CD4-positive, CD25-positive, alpha-beta regulatory T cell (primary cell): ENCODE measurements at regions not wholly inside any gene's neighbourhood (a gene's known extent, or its start where the extent isn't known, plus 50 kb on each side); places are given as distances from the start of the nearest gene placed in this dataset.

Experiments
- ATAC-seq, 2 donors: fragments of 150-1000 bp; cut with Tn5 transposase; one replicate each; pipeline ENCODE4 v1.10.0; 2021; ENCODE audit warnings: low read depth in 2 of 2, moderate number of reproducible peaks in 2 of 2, moderate library complexity in 1 of 2
- DNase-seq, 3 donors: peaks; one replicate each; pipeline versions ENCODE4 v3.0.0 to v3.0.0-alpha.2; 2012 to 2022; ENCODE audit warnings: mixed read lengths in 1 of 3
- H3K27ac ChIP-seq: one replicate; pipeline ENCODE4 v1.7.0; 2013; ENCODE audit warnings: mild to moderate bottlenecking, low read length; ENCODE audit not compliant: insufficient read depth, poor library complexity, severe bottlenecking
- H3K27me3 ChIP-seq: one replicate; pipeline ENCODE4 v1.7.0; 2013; ENCODE audit warnings: low read length; ENCODE audit not compliant: control insufficient read depth, insufficient read depth
- H3K36me3 ChIP-seq: one replicate; pipeline ENCODE4 v1.7.0; 2013; ENCODE audit warnings: mild to moderate bottlenecking, low read length, moderate library complexity; ENCODE audit not compliant: control insufficient read depth, insufficient read depth
- H3K4me1 ChIP-seq: 2 replicates; pipeline ENCODE4 v1.7.0; 2013; ENCODE audit warnings: mild to moderate bottlenecking, low read length; ENCODE audit not compliant: insufficient read depth, control insufficient read depth, poor library complexity, severe bottlenecking
- H3K4me3 ChIP-seq: one replicate; pipeline ENCODE4 v1.7.0; 2013; ENCODE audit warnings: low read depth, mild to moderate bottlenecking, low read length, moderate library complexity
- H3K9me3 ChIP-seq, 2 experiments: 1 replicate in 1 of 2; 2 replicates in 1 of 2; pipeline ENCODE4 v1.7.0; 2013; ENCODE audit warnings: low read length in 2 of 2, mild to moderate bottlenecking in 1 of 2, moderate library complexity in 1 of 2; ENCODE audit not compliant: control insufficient read depth in 2 of 2
- H3K27ac Mint-ChIP-seq, 3 donors: one replicate each; pipeline ENCODE4 v1.8.0; 2020 to 2022; ENCODE audit warnings: mild to moderate bottlenecking in 3 of 3, mixed read lengths in 3 of 3, moderate library complexity in 2 of 3
- H3K27me3 Mint-ChIP-seq: one replicate; pipeline ENCODE4 v1.8.0; 2022; ENCODE audit warnings: mild to moderate bottlenecking, mixed read lengths
- H3K36me3 Mint-ChIP-seq: one replicate; pipeline ENCODE4 v1.8.0; 2020; ENCODE audit warnings: mixed read lengths
- H3K4me1 Mint-ChIP-seq, 4 donors: one replicate each; pipeline ENCODE4 v1.8.0; 2020 to 2022; ENCODE audit warnings: mixed read lengths in 4 of 4, mild to moderate bottlenecking in 1 of 4
- H3K4me3 Mint-ChIP-seq, 4 donors: one replicate each; pipeline ENCODE4 v1.8.0; 2020 to 2022; ENCODE audit warnings: mild to moderate bottlenecking in 4 of 4, mixed read lengths in 4 of 4, moderate library complexity in 3 of 4
- H3K9me3 Mint-ChIP-seq, 7 donors: one replicate each; pipeline ENCODE4 v1.8.0; 2020 to 2022; ENCODE audit warnings: mixed read lengths in 7 of 7, mild to moderate bottlenecking in 3 of 7, moderate library complexity in 2 of 7

DNA sequence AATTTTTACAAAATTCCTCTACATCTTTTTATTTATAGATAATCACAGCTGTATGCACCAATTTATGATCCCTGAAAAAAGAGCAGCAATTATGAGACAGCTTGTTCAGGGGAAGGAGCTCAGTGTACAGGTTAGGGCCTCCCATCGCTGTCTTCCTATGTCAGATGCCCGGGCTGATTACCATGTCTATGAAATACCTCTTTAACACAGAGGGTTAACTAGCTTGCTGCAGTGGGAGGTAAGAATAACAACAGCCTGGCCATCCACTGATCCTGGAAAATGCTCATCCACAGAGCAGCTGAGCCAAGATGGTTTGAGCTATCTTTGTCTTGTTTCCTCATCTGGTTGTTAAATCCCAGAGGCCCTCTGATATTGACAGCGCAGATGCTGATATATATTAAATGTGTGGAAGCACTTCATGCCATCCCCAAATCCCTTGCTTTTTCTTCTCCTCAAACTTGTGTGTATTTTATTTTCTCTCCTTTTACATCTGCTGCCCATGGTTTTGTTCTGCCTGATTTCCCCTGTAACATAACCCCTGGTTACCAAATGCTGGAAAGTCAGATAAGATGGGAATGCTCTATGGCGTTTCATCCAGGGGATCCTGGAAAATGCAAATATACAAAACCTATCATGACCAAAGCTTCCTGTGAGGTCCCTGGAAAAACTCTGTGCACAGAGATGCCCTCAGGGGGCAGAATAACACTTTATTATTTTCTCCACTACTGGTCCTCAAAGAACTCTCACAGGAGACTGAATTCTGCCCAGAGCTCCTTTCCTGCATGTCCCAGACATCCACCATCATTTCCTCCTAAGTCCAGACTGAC lies 85.8 kb upstream of the PUDP start:
- Histone ChIP-seq H3K36me3 (no peaks in the 10 kb centered on the region), H3K4me1 (no peaks in the 10 kb centered on the region), H3K27me3 (no peaks in the 10 kb centered on the region), H3K9me3 (no peaks in the 10 kb centered on the region), H3K4me3 (no peak overlapping the region), H3K27ac (no peak overlapping the region)
- Mint-ChIP-seq H3K4me1 (no peaks in the 10 kb centered on the region), H3K36me3 (no peaks in the 10 kb centered on the region), H3K4me3 (no peak overlapping the region), H3K27ac (no peak overlapping the region), H3K27me3 (no peaks in the 10 kb centered on the region), H3K9me3 (peaks cover 0 to 7% (median 0%) of the 10 kb centered on the region in 7 donors)
- DNase-seq (no peak), ATAC-seq (no peak)

DNA sequence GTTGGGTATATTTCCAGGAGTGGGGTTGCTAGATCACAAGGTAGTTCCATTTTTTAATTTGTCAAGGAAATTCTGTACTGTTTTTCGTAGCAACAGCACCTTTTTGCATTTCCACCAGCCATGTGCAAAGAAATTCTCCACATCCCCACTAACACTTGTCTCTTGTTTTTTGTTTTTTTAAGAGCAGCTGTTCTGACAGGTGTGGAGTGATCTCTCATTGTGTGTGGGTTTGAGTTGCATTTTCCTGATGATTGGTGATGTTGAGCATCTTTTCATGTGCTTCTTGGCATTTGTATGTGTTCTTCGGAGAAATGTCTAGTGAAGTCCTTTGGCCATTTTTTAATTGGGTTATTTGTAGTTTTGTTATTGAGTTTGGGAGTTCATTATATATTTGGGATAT lies 80.3 kb upstream of the PUDP start:
- Histone ChIP-seq H3K9me3 (no peaks in the 10 kb centered on the region), H3K36me3 (no peaks in the 10 kb centered on the region), H3K4me1 (no peaks in the 10 kb centered on the region), H3K27me3 (no peaks in the 10 kb centered on the region), H3K4me3 (no peak overlapping the region), H3K27ac (no peak overlapping the region)
- Mint-ChIP-seq H3K36me3 (no peaks in the 10 kb centered on the region), H3K4me1 (no peaks in the 10 kb centered on the region), H3K27me3 (no peaks in the 10 kb centered on the region), H3K9me3 (peaks cover 0 to 6% (median 0%) of the 10 kb centered on the region in 7 donors), H3K4me3 (no peak overlapping the region), H3K27ac (no peak overlapping the region)
- no peak for ATAC-seq
- no peak for DNase-seq

DNA sequence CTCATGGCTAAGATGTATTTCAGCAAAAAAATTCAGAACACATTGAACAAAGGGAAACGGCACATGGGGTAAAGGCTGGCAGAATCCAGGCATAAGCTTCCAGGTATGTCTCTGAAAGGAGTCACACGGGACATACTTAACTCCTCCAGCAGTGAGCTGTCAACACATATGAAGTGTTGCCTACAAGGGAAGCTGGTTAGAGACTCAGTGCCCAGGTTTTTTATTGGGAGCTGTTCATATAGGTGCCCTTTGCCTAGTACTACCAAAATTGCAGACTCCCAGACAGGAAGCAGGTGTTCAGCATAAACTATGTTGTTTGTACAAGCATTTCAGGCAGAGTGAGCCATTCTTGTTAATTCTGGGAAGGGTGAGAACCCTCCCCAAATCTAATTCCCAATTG lies 77.4 kb upstream of the PUDP start:
- Histone ChIP-seq H3K4me1 (no peaks in the 10 kb centered on the region), H3K27me3 (no peaks in the 10 kb centered on the region), H3K36me3 (no peaks in the 10 kb centered on the region), H3K27ac (no peak overlapping the region), H3K9me3 (no peaks in the 10 kb centered on the region), H3K4me3 (no peak overlapping the region)
- Mint-ChIP-seq H3K4me1 (no peaks in the 10 kb centered on the region), H3K9me3 (peaks cover 0 to 9% (median 2%) of the 10 kb centered on the region in 7 donors), H3K4me3 (no peak overlapping the region), H3K36me3 (peaks cover 6% of the 10 kb centered on the region), H3K27ac (no peak overlapping the region), H3K27me3 (no peaks in the 10 kb centered on the region)
- no peak for DNase-seq
- ATAC-seq: no peak

DNA sequence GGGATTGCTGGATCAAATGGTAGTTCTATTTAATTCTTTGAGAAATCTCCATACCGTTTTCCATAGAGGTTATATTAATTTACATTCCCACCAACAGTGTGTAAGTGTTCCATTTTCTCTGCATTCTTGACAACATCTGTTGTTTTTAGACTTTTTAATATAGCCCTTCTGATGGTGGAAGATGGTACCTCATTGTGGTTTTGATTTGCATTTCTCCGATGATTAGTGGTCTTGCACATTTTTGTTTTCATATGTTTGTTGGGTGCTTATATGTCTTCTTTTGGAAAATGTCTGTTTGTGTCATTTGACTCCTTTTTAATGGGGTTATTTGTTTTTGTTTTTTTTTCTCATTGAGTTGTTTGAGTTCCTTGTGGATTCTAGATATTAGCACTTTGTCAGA lies 75.3 kb upstream of the PUDP start:
- H3K4me3 ChIP-seq: no peak overlapping the region
- H3K27me3 Mint-ChIP-seq: no peaks in the 10 kb centered on the region
- H3K9me3 ChIP-seq: no peaks in the 10 kb centered on the region
- no peak overlapping the region for H3K27ac ChIP-seq
- no peaks in the 10 kb centered on the region for H3K36me3 ChIP-seq
- no peak overlapping the region for H3K27ac Mint-ChIP-seq
- peaks cover 0 to 8% (median 2%) of the 10 kb centered on the region in 7 donors for H3K9me3 Mint-ChIP-seq
- H3K4me3 Mint-ChIP-seq: no peak overlapping the region
- DNase-seq (no peak), ATAC-seq (no peak)
- H3K4me1 Mint-ChIP-seq: no peaks in the 10 kb centered on the region
- no peaks in the 10 kb centered on the region for H3K4me1 ChIP-seq
- peaks cover 6% of the 10 kb centered on the region for H3K36me3 Mint-ChIP-seq
- H3K27me3 ChIP-seq: no peaks in the 10 kb centered on the region

DNA sequence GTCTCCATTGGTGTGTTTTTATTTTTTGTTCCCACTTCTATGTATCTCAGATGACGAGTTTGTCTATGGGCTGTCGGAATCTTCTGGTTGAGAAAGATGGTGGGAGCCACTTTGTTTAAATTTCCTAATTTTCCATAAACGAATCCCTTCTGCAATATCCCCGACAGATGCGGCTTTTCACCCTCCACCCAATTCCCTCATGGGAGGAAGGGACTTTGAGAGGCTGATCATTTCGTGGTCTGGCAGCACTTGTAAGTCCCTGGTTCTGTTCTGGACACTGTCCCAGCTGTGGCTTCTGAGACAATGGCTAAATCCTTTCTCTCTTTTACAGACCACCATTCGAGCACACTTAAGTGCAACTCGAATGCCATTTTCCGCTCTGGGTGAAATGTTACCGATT lies 72.2 kb upstream of the PUDP start:
- Mint-ChIP-seq H3K36me3 (peaks cover 6% of the 10 kb centered on the region), H3K9me3 (peaks cover 0 to 8% (median 2%) of the 10 kb centered on the region in 7 donors), H3K27me3 (no peaks in the 10 kb centered on the region), H3K27ac (no peak overlapping the region), H3K4me3 (no peak overlapping the region), H3K4me1 (no peaks in the 10 kb centered on the region)
- no peaks in the 10 kb centered on the region for H3K27me3 ChIP-seq
- DNase-seq: no peak
- ATAC-seq: no peak
- no peak overlapping the region for H3K27ac ChIP-seq
- no peak overlapping the region for H3K4me3 ChIP-seq
- H3K4me1 ChIP-seq: no peaks in the 10 kb centered on the region
- no peaks in the 10 kb centered on the region for H3K9me3 ChIP-seq
- H3K36me3 ChIP-seq: no peaks in the 10 kb centered on the region

DNA sequence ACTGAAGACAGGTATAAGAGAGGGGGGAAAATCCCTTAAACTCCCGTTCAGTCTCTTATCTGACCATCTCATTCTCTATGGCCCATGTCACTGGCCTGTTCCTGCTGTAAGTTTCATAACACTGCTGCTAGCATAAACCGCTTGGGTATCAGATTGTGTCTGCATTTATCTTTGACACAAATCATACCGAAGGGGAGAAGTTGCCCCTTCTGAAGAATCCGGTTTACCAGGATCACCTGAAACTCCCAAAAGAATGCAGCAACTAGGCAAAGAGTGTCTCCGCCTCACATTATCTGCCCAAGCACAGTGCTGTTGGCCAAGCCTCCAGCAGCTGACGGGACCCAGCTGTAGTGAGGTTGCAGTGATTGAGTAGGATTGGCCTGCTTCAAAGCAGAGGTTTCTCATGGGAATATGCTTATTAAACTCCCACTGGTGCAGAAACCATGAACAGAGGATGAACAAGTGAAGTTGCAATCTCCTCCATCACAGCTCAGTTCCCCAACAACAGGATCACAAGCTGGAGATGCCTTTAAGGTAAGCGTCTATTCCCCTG lies 71.3 kb upstream of the PUDP start:
- no peak for DNase-seq
- peaks cover 0 to 8% (median 2%) of the 10 kb centered on the region in 7 donors for H3K9me3 Mint-ChIP-seq
- ATAC-seq: no peak
- Histone ChIP-seq H3K36me3 (no peaks in the 10 kb centered on the region), H3K9me3 (no peaks in the 10 kb centered on the region), H3K27ac (no peak overlapping the region), H3K27me3 (no peaks in the 10 kb centered on the region), H3K4me3 (no peak overlapping the region), H3K4me1 (no peaks in the 10 kb centered on the region)
- H3K27ac Mint-ChIP-seq: no peak overlapping the region
- no peaks in the 10 kb centered on the region for H3K4me1 Mint-ChIP-seq
- H3K27me3 Mint-ChIP-seq: no peaks in the 10 kb centered on the region
- peaks cover 6% of the 10 kb centered on the region for H3K36me3 Mint-ChIP-seq
- no peak overlapping the region for H3K4me3 Mint-ChIP-seq

DNA sequence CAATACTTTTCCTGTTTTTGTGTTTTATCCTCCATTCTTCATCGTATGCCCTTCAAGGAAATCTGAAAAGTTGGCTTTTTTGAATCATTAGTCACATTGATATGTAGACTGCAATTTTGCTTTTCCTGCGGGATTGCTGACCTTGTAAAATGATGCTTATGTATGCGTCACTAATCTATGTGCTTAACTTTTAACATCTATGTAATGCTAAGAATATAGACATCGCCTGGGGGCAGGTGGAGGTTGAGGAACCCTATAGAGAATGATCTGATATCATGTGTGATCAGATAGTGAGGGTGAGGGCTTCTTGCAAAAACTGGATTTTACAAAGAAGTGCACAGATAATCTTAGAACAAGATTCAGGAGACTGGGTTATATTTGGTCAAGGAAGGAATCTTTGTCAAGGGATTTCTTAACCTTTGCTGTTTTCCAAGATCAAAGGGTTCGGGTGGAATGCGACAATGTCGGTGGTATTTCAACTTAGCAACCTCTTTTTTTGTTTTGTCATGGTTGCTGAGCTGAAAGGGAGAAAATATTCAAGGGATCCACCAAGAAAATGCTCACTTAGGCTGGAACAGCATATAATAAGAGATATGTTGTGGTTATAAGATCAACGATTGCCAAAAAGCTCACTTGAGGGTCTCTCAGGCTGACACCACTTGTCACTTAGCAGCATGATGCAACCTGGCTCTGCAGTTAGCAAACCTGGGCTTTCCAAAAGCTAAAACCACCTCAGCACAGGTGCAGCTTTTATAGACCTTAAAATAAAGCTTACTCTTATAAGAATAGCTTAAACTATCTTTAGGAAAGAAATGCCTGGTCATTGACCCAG lies 70.6 kb upstream of the PUDP start:
- Mint-ChIP-seq H3K9me3 (peaks cover 0 to 8% (median 2%) of the 10 kb centered on the region in 7 donors), H3K4me3 (no peak overlapping the region), H3K36me3 (peaks cover 6% of the 10 kb centered on the region), H3K27ac (peak overlapping the region in 1 of 3 donors; percentile 79), H3K4me1 (no peaks in the 10 kb centered on the region), H3K27me3 (no peaks in the 10 kb centered on the region)
- Histone ChIP-seq H3K4me1 (no peaks in the 10 kb centered on the region), H3K27me3 (no peaks in the 10 kb centered on the region), H3K4me3 (no peak overlapping the region), H3K36me3 (no peaks in the 10 kb centered on the region), H3K27ac (no peak overlapping the region), H3K9me3 (no peaks in the 10 kb centered on the region)
- no peak for DNase-seq
- ATAC-seq: no peak
